HEK293 (cell line): ENCODE measurements at regions not wholly inside any gene's neighbourhood (a gene's known extent, or its start where the extent isn't known, plus 50 kb on each side); places are given as distances from the start of the nearest gene placed in this dataset.

Source experiments
- GLIS2 ChIP-seq: fragments of 450-650 bp; formaldehyde crosslinking; IDR thresholded peaks from 2 replicates; pipeline ENCODE4 v1.5.1; 2016; ENCODE audit warnings: missing biosample characterization, missing genetic modification characterization
- OSR2 ChIP-seq: fragments of 450-650 bp; formaldehyde crosslinking; IDR thresholded peaks from 2 replicates; pipeline ENCODE4 v1.5.1; 2016; ENCODE audit warnings: missing biosample characterization, missing genetic modification characterization
- SALL2 ChIP-seq: fragments of 450-650 bp; formaldehyde crosslinking; IDR thresholded peaks from 2 replicates; pipeline ENCODE4 v1.5.0; 2017; ENCODE audit warnings: missing biosample characterization, mild to moderate bottlenecking, missing genetic modification characterization, borderline replicate concordance
- SETDB1 ChIP-seq: IDR thresholded peaks from one replicate; pipeline ENCODE4 v1.6.1; 2017; ENCODE audit warnings: mild to moderate bottlenecking, low read length, moderate library complexity, mixed read lengths; ENCODE audit not compliant: insufficient read length
- SP2 ChIP-seq: fragments of 450-650 bp; formaldehyde crosslinking; IDR thresholded peaks from 2 replicates; pipeline ENCODE4 v1.5.1; 2016; ENCODE audit warnings: missing biosample characterization, missing genetic modification characterization
- YY1 ChIP-seq: fragments of 450-650 bp; formaldehyde crosslinking; IDR thresholded peaks from 2 replicates; pipeline ENCODE4 v1.5.1; 2018; ENCODE audit warnings: missing biosample characterization, missing genetic modification characterization
- ZFP3 ChIP-seq: fragments of 450-650 bp; formaldehyde crosslinking; IDR thresholded peaks from 2 replicates; pipeline ENCODE4 v1.5.1; 2016; ENCODE audit warnings: low read depth, missing biosample characterization, missing genetic modification characterization
- ZNF211 ChIP-seq: fragments of 450-650 bp; formaldehyde crosslinking; IDR thresholded peaks from 2 replicates; pipeline ENCODE4 v1.5.1; 2016; ENCODE audit warnings: low read depth, missing biosample characterization, missing genetic modification characterization
- ZNF548 ChIP-seq: fragments of 450-650 bp; formaldehyde crosslinking; IDR thresholded peaks from 2 replicates; pipeline ENCODE4 v1.5.1; 2016; ENCODE audit warnings: missing biosample characterization, missing genetic modification characterization
- TF ChIP-seq, protein P1 (sequence below): fragments of 450-650 bp; formaldehyde crosslinking; IDR thresholded peaks from 2 replicates; pipeline ENCODE4 v1.5.1; 2016; ENCODE audit warnings: missing biosample characterization, missing genetic modification characterization
- TF ChIP-seq, protein P2 (sequence below): fragments of 450-650 bp; formaldehyde crosslinking; IDR thresholded peaks from 2 replicates; pipeline ENCODE4 v1.5.1; 2017; ENCODE audit warnings: missing biosample characterization, missing genetic modification characterization
- TF ChIP-seq, protein P3 (sequence below): fragments of 450-650 bp; formaldehyde crosslinking; IDR thresholded peaks from 2 replicates; pipeline ENCODE4 v1.5.1; 2016; ENCODE audit warnings: missing biosample characterization, missing genetic modification characterization
- TF ChIP-seq, protein P4 (sequence below): fragments of 450-650 bp; formaldehyde crosslinking; IDR thresholded peaks from 2 replicates; pipeline ENCODE4 v1.5.1; 2016; ENCODE audit warnings: missing biosample characterization, missing genetic modification characterization
- TF ChIP-seq, protein P5 (sequence below): sonication (generic); formaldehyde crosslinking; IDR thresholded peaks from 2 replicates; pipeline ENCODE4 v1.8.1; 2022; ENCODE audit warnings: mild to moderate bottlenecking, moderate library complexity, missing genetic modification reagents

DNA sequence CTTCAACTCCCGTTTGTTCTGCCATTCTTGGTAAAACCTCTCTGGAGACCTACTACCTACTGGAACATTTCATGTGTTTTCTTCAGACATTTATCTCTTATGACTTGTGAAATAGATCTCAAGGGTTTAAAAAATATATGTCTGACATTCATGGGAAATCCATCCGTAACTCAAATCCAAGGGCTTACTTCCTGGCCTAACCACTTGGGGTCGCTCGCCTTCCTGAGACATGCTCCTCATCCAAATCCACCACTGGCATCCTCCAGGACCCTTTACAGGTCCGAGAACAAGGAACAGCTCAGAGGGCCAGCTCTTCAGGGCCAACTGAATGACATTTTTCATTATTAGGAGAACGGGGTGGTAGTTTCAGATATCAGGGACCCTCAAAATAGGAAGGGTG, 235.1 kb upstream of the TUT7 start:
- TF ChIP-seq SALL2 (tag by site-specific recombination) (no peak), ZNF211 (no peak), OSR2 (no peak), ZFP3 (tag by site-specific recombination) (no peak), YY1 (tag by site-specific recombination) (no peak), ZNF548 (tag by site-specific recombination) (no peak), SP2 (tag by site-specific recombination) (no peak), SETDB1 (no peak), GLIS2 (tag by site-specific recombination) (no peak)
- TF ChIP-seq, protein P1, sequence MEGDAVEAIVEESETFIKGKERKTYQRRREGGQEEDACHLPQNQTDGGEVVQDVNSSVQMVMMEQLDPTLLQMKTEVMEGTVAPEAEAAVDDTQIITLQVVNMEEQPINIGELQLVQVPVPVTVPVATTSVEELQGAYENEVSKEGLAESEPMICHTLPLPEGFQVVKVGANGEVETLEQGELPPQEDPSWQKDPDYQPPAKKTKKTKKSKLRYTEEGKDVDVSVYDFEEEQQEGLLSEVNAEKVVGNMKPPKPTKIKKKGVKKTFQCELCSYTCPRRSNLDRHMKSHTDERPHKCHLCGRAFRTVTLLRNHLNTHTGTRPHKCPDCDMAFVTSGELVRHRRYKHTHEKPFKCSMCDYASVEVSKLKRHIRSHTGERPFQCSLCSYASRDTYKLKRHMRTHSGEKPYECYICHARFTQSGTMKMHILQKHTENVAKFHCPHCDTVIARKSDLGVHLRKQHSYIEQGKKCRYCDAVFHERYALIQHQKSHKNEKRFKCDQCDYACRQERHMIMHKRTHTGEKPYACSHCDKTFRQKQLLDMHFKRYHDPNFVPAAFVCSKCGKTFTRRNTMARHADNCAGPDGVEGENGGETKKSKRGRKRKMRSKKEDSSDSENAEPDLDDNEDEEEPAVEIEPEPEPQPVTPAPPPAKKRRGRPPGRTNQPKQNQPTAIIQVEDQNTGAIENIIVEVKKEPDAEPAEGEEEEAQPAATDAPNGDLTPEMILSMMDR (tag by site-specific recombination) = no peak
- TF ChIP-seq, protein P2, sequence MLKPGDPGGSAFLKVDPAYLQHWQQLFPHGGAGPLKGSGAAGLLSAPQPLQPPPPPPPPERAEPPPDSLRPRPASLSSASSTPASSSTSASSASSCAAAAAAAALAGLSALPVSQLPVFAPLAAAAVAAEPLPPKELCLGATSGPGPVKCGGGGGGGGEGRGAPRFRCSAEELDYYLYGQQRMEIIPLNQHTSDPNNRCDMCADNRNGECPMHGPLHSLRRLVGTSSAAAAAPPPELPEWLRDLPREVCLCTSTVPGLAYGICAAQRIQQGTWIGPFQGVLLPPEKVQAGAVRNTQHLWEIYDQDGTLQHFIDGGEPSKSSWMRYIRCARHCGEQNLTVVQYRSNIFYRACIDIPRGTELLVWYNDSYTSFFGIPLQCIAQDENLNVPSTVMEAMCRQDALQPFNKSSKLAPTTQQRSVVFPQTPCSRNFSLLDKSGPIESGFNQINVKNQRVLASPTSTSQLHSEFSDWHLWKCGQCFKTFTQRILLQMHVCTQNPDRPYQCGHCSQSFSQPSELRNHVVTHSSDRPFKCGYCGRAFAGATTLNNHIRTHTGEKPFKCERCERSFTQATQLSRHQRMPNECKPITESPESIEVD = no peak
- TF ChIP-seq, protein P3, sequence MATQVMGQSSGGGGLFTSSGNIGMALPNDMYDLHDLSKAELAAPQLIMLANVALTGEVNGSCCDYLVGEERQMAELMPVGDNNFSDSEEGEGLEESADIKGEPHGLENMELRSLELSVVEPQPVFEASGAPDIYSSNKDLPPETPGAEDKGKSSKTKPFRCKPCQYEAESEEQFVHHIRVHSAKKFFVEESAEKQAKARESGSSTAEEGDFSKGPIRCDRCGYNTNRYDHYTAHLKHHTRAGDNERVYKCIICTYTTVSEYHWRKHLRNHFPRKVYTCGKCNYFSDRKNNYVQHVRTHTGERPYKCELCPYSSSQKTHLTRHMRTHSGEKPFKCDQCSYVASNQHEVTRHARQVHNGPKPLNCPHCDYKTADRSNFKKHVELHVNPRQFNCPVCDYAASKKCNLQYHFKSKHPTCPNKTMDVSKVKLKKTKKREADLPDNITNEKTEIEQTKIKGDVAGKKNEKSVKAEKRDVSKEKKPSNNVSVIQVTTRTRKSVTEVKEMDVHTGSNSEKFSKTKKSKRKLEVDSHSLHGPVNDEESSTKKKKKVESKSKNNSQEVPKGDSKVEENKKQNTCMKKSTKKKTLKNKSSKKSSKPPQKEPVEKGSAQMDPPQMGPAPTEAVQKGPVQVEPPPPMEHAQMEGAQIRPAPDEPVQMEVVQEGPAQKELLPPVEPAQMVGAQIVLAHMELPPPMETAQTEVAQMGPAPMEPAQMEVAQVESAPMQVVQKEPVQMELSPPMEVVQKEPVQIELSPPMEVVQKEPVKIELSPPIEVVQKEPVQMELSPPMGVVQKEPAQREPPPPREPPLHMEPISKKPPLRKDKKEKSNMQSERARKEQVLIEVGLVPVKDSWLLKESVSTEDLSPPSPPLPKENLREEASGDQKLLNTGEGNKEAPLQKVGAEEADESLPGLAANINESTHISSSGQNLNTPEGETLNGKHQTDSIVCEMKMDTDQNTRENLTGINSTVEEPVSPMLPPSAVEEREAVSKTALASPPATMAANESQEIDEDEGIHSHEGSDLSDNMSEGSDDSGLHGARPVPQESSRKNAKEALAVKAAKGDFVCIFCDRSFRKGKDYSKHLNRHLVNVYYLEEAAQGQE (tag by site-specific recombination) = no peak
- TF ChIP-seq, protein P4, sequence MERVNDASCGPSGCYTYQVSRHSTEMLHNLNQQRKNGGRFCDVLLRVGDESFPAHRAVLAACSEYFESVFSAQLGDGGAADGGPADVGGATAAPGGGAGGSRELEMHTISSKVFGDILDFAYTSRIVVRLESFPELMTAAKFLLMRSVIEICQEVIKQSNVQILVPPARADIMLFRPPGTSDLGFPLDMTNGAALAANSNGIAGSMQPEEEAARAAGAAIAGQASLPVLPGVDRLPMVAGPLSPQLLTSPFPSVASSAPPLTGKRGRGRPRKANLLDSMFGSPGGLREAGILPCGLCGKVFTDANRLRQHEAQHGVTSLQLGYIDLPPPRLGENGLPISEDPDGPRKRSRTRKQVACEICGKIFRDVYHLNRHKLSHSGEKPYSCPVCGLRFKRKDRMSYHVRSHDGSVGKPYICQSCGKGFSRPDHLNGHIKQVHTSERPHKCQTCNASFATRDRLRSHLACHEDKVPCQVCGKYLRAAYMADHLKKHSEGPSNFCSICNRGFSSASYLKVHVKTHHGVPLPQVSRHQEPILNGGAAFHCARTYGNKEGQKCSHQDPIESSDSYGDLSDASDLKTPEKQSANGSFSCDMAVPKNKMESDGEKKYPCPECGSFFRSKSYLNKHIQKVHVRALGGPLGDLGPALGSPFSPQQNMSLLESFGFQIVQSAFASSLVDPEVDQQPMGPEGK (tag by site-specific recombination) = no peak
- TF ChIP-seq, protein P5, sequence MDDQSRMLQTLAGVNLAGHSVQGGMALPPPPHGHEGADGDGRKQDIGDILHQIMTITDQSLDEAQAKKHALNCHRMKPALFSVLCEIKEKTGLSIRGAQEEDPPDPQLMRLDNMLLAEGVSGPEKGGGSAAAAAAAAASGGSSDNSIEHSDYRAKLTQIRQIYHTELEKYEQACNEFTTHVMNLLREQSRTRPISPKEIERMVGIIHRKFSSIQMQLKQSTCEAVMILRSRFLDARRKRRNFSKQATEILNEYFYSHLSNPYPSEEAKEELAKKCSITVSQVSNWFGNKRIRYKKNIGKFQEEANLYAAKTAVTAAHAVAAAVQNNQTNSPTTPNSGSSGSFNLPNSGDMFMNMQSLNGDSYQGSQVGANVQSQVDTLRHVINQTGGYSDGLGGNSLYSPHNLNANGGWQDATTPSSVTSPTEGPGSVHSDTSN (CRISPR knock-in tag) = no peak
